Ishikawa (cell line): ENCODE measurements at regions not wholly inside any gene's neighbourhood (a gene's known extent, or its start where the extent isn't known, plus 50 kb on each side); places are given as distances from the start of the nearest gene placed in this dataset.

Experiments
- CEBPB ChIP-seq: IDR thresholded peaks from 2 replicates; pipeline ENCODE4 v1.6.1; 2012
- CREB1 ChIP-seq: IDR thresholded peaks from 2 replicates; pipeline ENCODE4 v1.6.1; 2012; ENCODE audit warnings: low read depth
- EGR1 ChIP-seq: IDR thresholded peaks from 2 replicates; pipeline ENCODE4 v1.6.1; 2012
- EP300 ChIP-seq: IDR thresholded peaks from 2 replicates; pipeline ENCODE4 v1.6.1; 2012; ENCODE audit warnings: borderline replicate concordance
- FOXM1 ChIP-seq: IDR thresholded peaks from 2 replicates; pipeline ENCODE4 v1.6.1; 2012; ENCODE audit warnings: low read depth, borderline replicate concordance
- MAX ChIP-seq: IDR thresholded peaks from 2 replicates; pipeline ENCODE4 v1.6.1; 2012
- NFIC ChIP-seq: IDR thresholded peaks from 2 replicates; pipeline ENCODE4 v1.6.1; 2012
- RAD21 ChIP-seq: IDR thresholded peaks from 2 replicates; pipeline ENCODE4 v1.6.1; 2012; ENCODE audit warnings: low read depth
- REST ChIP-seq: IDR thresholded peaks from 2 replicates; pipeline ENCODE4 v1.6.1; 2012; ENCODE audit warnings: low read depth, mild to moderate bottlenecking
- TAF1 ChIP-seq: IDR thresholded peaks from 2 replicates; pipeline ENCODE4 v1.6.1; 2012; ENCODE audit warnings: low read depth, mild to moderate bottlenecking
- TCF12 ChIP-seq: IDR thresholded peaks from 2 replicates; pipeline ENCODE4 v1.6.1; 2012; ENCODE audit warnings: low read depth
- TEAD4 ChIP-seq: IDR thresholded peaks from 2 replicates; pipeline ENCODE4 v1.6.1; 2012
- USF1 ChIP-seq: IDR thresholded peaks from 2 replicates; pipeline ENCODE4 v1.6.1; 2012
- YY1 ChIP-seq: IDR thresholded peaks from 2 replicates; pipeline ENCODE4 v1.6.1; 2012; ENCODE audit warnings: low read depth
- ZBTB7A ChIP-seq: IDR thresholded peaks from 2 replicates; pipeline ENCODE4 v1.6.1; 2012; ENCODE audit warnings: low read depth

- TF ChIP-seq RAD21 (no peak), ZBTB7A (no peak), TAF1 (no peak), CREB1 (no peak), REST (no peak), EP300 (no peak), EGR1 (no peak), NFIC (no peak)
These were observed 98.7 kb upstream of the TMEM196 start for GRCh38 chr7:19872094-19872493.

- TF ChIP-seq NFIC (no peak), MAX (no peak), TEAD4 (no peak), EGR1 (no peak), CEBPB (no peak)
These were observed 97.7 kb upstream of the TMEM196 start for GRCh38 chr7:19871102-19871501.

GRCh38 chr7:19869979-19870378 lies 96.6 kb upstream of the TMEM196 start:
- TF ChIP-seq CREB1 (no peak), FOXM1 (no peak), YY1 (no peak), MAX (no peak), TCF12 (no peak), CEBPB (no peak), TEAD4 (no peak)

GRCh38 chr7:19853261-19853832 lies 79.9 kb upstream of the TMEM196 start:
- no peak for TF ChIP-seq NFIC
- TF ChIP-seq EGR1: no peak
- TF ChIP-seq MAX: no peak
- no peak for TF ChIP-seq TCF12
- no peak for TF ChIP-seq TEAD4
- no peak for TF ChIP-seq CEBPB
- no peak for TF ChIP-seq EP300
- TF ChIP-seq RAD21: no peak
- TF ChIP-seq CREB1: no peak
- no peak for TF ChIP-seq ZBTB7A
- TF ChIP-seq USF1: no peak
- no peak for TF ChIP-seq TAF1
- no peak for TF ChIP-seq REST
- TF ChIP-seq FOXM1: no peak
- TF ChIP-seq YY1: no peak

- no peak for TF ChIP-seq FOXM1
These were observed 78.8 kb upstream of the TMEM196 start for GRCh38 chr7:19852192-19852591.

- TF ChIP-seq ZBTB7A: no peak
- no peak for TF ChIP-seq YY1
- no peak for TF ChIP-seq TAF1
- no peak for TF ChIP-seq USF1
- no peak for TF ChIP-seq FOXM1
- no peak for TF ChIP-seq NFIC
- no peak for TF ChIP-seq CREB1
- no peak for TF ChIP-seq EP300
- no peak for TF ChIP-seq REST
These were observed 78.1 kb upstream of the TMEM196 start for GRCh38 chr7:19851504-19851903.
